RCC 7860 (cell line): ENCODE measurements at regions not wholly inside any gene's neighbourhood (a gene's known extent, or its start where the extent isn't known, plus 50 kb on each side); places are given as distances from the start of the nearest gene placed in this dataset.
"Not testable (repeated sequence)": the region's sequence is repeated elsewhere in the genome, so short reads cannot be mapped to it uniquely, and the experiment has no call there.

Experiments used
- DNase-seq: peaks from one replicate; pipeline ENCODE4 v3.0.0-alpha.2; 2015; ENCODE audit warnings: low spot score
- FAIRE-seq: peaks from 2 replicates; lab custom pipeline; 2012; peaks lifted over from hg19 to GRCh38; lab: Jason Lieb, UNC

DNA sequence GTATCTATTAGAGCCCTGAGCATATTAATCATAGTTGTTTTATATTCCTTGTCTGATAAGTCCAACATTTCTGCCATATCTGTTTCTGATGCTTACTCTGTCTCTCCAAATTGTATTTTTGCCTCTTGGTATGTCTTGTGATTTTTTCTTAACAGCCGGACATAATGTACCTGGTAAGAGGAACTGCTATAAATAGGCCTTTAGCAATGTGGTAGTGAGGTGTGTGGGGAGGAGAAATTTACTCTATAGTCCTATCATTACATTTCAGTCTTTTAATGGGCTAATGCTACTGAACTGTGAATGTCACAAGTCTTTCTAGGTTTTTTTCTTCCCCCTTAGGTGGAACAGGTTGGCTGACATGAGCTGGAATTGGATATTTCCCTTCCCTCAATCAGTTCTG, 176.1 kb upstream of the FGF10 start:
- FAIRE-seq (no peak), DNase-seq (no peak)

DNA sequence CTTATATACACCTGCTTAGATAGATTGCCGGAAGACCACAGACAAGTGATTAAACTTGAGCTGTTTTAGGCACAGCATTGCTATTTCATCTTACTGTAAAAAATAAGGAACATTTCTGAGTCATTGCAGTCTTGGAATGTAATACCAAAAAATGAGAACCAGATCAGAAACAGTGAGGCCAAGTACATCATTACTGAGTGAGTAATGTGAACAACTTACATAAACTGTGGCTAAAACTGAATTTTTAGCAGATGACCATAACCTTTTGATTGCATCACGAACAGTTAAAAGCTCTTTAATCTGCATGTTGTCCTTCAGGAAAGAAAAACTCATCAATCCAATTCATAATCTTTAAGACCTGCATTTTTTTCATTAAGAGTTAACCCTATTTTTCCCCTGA, 157.1 kb upstream of the FGF10 start:
- FAIRE-seq: no peak
- DNase-seq: no peak

DNA sequence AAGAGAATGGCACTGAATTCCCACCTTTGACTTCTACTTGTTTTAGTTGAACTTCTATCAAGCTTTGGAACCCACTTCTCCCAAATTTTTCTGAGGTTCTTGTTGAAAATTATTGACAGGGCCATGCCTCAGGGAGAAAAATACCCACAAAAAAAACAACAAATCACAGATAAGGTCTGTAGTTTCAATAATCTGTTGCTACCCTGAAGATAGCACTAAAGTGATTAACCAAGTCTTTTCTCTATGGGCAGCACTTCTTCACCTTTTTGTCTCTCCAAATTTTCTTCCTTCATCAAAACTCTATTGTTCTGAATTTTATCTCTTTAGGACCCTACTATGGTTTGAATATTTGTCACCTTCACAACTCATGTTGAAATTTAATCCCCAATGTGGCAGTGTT, 154.3 kb upstream of the FGF10 start:
- FAIRE-seq: no peak

DNA sequence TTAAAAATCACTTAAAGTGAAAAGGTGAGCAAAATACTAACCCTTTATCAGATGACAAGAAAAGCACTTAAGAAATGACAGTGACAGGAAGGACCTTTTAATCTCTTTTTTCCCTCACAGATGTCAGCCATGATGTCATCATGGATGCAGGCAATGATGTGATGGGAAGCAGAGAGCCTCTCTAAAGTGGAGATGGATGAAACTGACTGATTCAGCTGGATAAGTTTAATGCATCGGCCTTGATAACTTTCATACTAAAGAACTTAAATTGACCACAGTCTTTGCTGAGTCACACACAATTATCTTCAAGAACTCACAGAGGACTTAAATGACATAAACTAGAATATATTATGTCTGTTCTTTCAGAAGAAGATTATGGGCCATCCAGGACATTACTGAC, 153.2 kb upstream of the FGF10 start:
- no peak for DNase-seq
- no peak for FAIRE-seq

More for the DNA sequence above, 154.3 kb upstream of the FGF10 start:
- no peak for DNase-seq

DNA sequence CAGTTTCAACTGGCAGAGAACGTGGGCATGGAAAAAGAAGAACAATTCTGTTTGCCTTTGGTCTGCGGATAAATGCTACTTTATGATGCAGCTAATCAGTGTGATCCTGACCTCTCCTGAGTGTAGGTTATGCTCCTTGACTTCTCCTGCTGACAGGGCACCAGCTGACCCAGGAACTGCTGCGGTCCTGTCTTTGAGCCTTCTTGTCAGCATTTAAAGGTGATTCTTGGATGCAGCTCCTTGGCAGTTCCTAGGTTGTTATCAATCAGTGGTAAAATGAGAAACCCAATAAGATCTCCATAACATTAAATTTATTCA, 150.3 kb upstream of the FGF10 start:
- FAIRE-seq: no peak
- DNase-seq: no peak

DNA sequence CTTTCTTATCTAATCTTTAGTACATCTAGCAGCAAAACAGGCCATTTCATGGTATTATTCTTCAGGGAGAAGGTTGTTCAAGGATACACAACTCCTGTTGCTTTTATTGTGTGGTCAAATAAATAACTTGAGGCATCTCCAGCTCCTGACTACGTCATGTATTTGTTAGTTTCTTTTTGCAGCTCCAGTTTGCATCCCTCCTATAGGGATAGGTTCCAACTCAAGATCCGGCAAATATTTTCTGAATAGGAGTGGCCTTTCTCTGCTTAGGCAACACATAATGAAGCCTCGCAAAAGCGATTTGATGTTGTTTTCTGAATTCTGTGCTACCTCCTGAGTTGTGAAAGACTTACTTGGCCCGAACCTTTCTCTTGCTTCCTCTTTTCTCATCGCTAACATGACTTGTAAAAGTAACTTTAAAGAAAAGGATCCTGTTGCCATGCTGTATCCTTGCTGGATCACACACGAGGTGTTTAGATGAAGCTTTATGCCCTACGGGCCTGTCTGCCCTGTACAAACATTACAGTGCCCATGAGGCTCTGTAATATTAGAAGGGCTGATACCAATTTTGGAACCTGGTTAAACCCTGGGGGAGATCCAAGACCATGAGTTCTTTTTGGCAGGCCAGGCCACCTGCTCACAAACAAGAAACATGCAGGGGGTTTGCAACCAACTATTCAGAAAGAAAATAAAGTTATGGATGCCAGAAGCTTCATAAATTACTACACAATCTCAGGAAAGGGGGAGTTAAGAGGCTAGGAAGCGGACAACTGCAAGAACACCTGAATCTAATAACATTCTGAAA, 149.8 kb upstream of the FGF10 start:
- DNase-seq: no peak
- no peak for FAIRE-seq

DNA sequence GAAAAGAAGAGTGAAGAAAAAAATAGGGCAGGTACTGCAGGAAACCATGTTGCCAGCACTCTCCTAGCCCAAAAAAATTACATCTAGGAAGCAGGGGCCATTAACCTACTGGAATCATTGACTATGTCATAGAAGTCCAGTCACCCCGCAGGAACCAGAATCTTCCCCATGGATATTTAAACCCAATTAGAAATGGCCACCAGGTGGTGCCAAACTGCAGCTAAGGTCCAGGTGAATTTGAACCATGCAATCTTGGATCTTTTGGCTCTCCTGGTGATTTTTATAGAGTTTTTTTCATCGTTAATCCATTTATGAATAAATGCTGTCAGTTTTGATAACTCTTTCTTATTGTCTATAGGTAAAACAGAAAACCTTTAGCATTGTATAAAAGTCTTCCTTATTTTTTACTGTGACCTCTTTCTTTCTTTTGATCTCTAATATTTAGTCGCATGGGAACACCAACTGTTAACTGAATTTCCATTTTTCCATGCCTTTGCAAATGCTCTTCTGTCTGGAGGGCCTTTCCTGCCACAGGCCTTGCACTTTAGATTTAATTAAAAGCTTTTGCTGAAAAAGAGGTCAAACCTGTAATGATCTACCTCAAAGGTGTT, 147.5 kb upstream of the FGF10 start:
- DNase-seq (no peak), FAIRE-seq (peak; percentile 57)

DNA sequence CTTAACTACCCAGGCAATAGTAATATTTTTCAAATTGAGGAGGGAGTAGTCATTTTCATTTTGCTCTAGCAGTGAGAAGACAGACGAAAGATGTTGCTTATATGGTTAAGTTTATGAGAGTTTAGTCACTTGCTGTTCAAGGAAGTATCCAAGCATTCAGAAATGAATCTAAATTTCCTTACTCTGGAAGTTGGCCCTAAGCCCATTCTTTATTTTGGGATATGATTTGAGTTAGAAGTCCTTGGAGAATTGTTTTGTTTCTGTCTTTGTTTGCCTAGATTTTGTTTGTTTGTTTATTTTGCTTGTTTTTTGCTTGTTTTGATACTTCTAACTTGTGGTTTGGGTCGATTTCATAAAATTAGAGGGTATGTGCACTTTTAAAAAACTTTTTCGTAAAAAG, 146.4 kb upstream of the FGF10 start:
- DNase-seq (no peak), FAIRE-seq (no peak)

DNA sequence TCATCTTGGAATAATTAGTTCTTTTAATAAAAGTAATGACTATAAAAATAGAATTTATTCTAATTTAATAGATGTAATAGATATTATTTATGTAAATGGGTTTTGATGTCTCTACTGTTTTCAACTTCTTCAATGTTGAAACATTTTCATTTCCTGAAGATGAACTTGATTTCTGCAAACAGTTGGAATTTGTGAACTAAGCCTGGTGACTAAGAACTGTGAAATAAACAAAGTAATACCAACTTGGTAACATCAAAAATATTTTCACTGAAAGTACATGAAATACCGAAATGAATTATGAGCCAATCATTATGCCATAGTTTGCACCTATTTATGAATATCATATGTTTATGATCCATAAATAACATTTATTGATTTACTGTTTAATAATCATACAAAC, 143.8 kb upstream of the FGF10 start:
- FAIRE-seq (no peak), DNase-seq (no peak)

DNA sequence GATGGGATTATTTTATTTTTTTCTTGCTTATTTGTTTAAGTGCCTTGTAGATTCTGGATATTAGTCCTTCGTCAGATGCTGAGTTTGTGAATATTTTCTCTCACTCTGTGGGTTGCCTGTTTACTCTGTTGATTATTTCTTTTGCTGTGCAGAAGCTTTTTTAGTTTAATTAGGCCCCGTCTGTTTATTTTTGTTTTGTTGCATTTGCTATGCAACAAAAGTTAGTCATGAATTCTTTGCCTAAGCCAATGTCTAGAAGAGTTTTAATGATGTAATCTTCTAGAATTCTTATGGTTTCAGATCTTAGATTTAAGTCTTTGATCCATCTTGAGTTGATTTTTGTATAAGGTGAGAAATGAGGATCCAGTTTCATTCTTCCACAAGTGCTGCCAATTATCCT, 142.5 kb upstream of the FGF10 start:
- FAIRE-seq: not testable (repeated sequence)

DNA sequence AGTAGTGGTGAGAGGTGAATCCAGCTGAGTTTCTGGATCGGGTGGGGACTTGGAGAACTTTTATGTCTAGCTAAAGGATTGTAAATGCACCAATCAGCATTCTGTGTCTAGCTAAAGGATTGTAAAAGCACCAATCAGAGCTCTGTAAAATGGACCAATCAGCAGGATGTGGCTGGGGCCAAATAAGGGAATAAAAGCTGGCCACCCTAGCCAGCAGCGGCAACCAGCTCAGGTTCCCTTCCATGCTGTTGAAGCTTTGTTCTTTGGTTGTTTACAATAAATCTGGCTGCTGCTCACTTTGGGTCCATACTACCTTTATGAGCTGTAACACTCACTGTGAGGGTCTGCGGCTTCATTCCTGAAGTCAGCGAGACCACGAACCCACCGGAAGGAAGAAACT, 141.6 kb upstream of the FGF10 start:
- not testable (repeated sequence) for DNase-seq, FAIRE-seq

More for the DNA sequence above, 142.5 kb upstream of the FGF10 start:
- not testable (repeated sequence) for DNase-seq

DNA sequence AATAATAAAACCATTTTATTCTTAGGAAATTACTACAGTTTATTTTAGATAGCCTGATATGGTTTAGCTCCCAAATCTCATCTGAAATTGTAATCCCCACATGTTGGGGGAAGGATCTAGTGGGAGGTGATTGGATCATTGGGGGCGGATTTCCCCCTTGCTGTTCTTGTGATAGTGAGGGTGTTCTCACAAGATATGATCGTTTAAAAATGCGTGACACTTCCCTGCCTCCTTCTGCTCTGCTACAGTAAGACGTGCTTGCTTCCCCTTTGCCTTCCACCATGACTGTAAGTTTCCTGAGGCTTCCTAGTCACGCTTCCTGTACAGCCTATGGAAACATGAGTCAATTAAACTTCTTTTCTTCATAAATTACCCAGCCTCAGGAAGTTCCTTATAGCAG, 122.4 kb upstream of the FGF10 start:
- FAIRE-seq: no peak

DNA sequence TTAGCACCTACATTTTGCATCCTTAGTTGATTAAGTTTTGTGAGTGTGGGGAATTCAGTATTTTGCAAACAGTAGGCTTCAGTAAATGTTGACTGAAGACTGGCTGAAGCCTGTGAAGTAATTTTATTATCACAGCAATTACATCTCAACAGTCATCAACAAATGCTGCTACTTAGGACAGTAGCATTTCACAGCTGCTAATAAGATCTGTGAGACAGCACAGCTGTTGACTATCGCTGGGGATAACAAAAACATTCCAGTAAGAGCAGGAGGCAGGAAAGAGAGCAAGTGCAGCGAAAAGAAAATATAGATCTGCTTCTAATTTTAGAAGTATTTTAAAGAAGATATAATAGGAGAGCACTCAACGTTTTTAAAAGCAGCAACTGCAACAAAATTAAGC, 117.3 kb upstream of the FGF10 start:
- FAIRE-seq: no peak
- DNase-seq: no peak

More for the DNA sequence above, 122.4 kb upstream of the FGF10 start:
- DNase-seq: no peak

DNA sequence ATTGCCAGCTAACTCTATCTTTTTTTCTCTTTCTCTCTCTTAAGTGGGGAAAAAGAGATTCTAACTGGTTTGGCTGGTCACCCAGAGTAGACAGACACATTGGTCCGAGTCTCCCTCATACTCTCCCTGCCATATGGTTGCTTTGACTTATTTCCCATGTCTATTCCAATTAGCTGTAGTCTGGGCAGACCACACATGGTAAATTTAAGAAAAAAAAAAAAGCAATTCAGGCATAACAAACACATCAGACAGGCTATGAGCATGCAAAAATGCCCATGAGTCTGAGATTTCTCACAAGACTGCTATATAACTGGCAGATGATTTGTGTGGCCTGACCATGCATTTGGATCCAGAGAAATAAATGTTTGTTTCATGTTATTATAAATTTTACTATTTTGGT, 110.2 kb upstream of the FGF10 start:
- no peak for DNase-seq
- no peak for FAIRE-seq

DNA sequence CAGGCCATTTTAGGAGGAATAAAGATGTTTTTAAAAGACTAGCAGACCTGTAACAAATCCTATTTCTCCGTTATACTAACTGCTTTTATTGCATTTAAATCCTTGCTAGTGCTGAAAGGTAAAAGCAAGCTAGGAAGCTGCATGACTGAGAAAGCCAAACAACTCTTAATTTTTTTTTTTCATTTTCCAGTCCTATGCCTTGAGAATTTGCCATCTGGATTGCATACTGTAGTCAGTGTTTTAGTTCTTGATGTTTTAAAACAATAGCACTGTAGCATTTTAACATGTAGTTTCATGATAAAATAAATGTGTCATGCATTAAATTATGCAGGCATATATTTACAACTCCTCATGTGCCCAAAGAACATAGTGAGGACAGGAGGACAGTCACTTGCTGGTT, 108.4 kb upstream of the FGF10 start:
- FAIRE-seq: no peak
- DNase-seq: no peak

DNA sequence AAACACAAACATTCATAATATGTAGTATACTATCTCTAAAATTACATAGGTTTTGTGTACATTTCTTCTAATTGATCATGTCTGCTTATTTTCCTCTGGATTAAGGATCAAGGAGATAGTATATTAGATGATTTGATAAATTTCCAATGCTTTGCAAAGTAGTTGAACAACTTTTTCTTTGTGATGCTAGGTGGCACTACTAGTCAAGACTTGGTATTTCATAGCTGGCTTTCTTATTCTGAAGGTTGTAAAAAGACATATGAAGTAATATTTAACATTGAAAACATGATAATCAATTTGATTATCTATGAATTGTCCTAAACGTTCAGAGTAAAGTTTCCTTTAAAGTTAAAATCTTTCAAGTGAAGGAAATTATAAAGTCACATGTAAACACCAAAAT, 106.1 kb upstream of the FGF10 start:
- DNase-seq (no peak), FAIRE-seq (no peak)

DNA sequence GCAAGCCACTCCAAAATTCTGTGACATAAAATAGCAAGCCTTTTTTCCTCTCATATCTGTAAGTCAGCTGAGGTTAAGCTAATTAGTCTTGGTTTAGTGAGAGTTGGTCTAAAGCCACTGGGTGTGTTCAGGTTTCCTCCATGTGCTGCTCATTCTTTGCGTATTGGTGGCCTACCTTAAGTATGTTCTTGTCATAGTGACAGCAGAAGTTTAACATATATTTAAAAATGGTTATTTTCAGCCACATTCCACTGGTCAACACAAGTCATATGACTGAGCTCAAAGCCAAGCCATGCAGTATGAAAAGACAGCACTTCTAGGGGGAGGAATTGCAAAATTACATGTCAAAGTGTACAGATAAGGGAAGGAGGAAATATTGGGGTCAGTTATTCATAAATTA, 100.5 kb upstream of the FGF10 start:
- no peak for FAIRE-seq

DNA sequence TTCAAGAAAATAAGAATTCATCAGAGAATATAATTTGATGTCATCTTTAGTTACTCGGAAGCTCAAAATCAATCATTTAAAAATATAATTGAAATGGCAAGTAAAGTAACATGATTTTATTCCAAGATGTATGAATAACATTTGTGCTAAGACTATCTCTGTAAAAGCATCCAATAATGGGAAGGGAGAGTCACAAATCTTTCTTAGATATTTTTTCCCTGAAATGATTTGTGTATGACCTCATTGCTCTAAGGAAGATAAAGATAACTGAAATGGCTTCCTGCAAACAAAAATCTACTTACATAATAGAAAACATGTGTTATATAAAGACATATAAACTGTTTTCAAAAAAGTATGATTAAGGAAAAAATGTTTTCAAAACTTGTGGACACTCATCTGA, 97.4 kb upstream of the FGF10 start:
- no peak for FAIRE-seq
- no peak for DNase-seq

More for the DNA sequence above, 100.5 kb upstream of the FGF10 start:
- DNase-seq: no peak

DNA sequence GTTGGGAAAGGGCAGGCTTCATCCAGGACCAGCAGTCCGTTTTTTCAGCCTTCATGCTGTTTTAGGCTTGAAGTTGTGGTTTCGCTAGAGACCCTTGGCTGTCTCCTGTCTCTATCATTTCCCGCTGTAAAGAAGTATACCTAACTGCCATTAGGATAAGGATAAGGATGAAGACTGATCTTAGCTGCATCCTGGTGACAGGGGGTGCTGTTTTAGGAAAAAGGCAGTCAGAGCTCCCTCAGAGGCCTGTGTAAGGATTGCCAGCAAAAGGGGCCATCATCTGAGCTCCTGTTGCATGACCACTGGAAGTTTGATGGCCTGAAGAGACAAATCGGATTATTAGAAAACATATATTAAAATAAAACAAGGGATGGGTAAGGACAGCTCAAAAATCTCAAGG, 64.8 kb upstream of the FGF10 start:
- FAIRE-seq: no peak
- no peak for DNase-seq

DNA sequence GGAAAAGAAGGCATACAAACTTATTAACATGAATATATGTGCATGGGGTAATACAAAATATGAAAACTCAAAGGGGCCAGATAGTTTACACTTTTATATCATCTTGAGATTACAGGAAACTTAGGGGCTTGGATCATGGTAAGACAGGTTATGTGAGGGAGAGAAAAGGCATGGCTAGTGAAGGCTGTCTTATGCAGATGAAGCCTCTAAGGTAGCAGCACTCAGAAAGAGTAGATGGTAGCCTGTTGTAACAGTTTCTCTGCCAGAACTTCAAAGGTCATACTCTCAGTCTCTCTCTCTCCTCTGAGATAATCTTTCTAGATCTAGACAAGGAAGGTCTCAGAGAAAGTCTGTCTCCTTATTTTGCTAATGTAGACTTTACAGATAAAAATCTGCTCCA, 57.2 kb upstream of the FGF10 start:
- DNase-seq: no peak
- no peak for FAIRE-seq

DNA sequence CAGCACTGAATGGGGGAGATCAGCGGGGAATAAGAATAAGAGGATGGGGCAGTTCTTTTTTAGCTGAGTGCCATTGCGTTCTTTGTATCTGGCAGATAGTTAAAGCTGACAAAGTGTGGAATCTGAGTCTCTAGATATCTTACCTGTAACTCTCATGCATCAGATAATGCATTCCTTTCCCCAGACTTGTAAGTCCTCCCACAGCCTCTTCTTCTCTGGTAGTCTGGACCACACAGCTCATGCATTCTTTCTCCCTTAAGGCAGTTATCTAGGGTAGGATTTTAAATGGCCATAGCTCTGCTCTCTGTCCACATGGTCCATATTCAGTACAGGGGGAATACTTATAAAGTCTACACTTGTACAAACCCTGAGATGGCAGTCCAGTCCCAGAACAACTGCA, 54.0 kb upstream of the FGF10 start:
- DNase-seq (no peak), FAIRE-seq (no peak)

DNA sequence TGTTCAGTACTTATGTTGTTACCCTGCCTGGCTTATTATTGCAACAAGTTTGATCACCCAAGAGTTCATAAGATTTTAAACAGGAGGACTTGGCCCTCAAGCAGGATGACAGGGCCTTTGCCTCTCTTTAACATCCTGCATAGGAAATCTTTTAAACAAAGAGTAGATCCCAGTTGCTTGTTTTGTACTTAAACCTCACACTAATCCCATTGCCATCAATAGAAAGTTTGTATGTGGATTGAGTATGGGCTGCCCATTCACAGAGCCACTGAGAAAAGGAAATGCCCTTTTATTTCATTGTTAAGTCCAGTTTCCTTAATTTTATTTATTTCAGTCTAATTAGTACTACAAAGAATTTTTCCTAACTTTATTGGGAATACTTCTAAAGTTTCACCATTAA, 52.2 kb upstream of the FGF10 start:
- DNase-seq (no peak), FAIRE-seq (no peak)

DNA sequence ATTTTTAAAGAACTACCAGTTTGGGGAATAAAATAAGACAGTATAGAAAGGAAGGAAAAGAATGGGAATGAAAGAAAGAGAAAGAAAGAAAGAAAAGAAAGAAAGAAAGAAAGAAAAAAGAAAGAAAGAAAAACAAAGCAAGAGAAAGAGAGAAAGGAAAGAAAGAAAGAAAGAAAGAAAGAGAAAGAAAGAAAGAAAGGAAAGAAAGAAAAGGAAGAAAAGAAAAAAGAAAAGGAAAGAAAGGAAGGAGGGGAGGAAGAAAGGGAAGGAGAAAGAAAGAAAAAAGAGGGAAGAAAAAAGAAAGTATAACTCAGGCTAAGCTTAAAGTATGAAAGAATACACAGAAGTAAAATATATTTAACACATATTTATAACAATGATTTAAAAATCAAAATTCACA, 51.0 kb upstream of the FGF10 start:
- no peak for DNase-seq
- FAIRE-seq: no peak
